GM10266 (cell line): ENCODE measurements at regions not wholly inside any gene's neighbourhood (a gene's known extent, or its start where the extent isn't known, plus 50 kb on each side); places are given as distances from the start of the nearest gene placed in this dataset.

Experiments used
- DNase-seq: peaks from one replicate; pipeline ENCODE4 v3.0.0; 2012; ENCODE audit errors: extremely low spot score
- CTCF ChIP-seq: IDR thresholded peaks from 2 replicates; pipeline ENCODE4 v1.5.1; 2012; ENCODE audit warnings: mild to moderate bottlenecking, low read depth; ENCODE audit not compliant: control insufficient read depth, insufficient read depth; ENCODE audit errors: missing control alignments

GRCh38 chr20:19008497-19008896 is 194.9 kb downstream of the SCP2D1 start:
- DNase-seq, result no peak

GRCh38 chr20:19009081-19009688 is 195.6 kb downstream of the SCP2D1 start:
- no peak for DNase-seq
- no peak for TF ChIP-seq CTCF

More at GRCh38 chr20:19008497-19008896, 194.9 kb downstream of the SCP2D1 start:
- no peak for TF ChIP-seq CTCF

GRCh38 chr20:19012676-19013075 is 199.1 kb downstream of the SCP2D1 start:
- TF ChIP-seq CTCF, result no peak
- no peak for DNase-seq

- TF ChIP-seq CTCF, result no peak
- no peak for DNase-seq
Observed at GRCh38 chr20:19013907-19014306, 198.5 kb upstream of the SLC24A3 start.

- no peak for DNase-seq
- TF ChIP-seq CTCF, result no peak
Observed at GRCh38 chr20:19015351-19016139, 196.9 kb upstream of the SLC24A3 start.

- no peak for DNase-seq
- no peak for TF ChIP-seq CTCF
Observed at GRCh38 chr20:19016140-19016497, 196.3 kb upstream of the SLC24A3 start.

- no peak for DNase-seq
- TF ChIP-seq CTCF, result no peak
Observed at GRCh38 chr20:19017104-19017690, 195.2 kb upstream of the SLC24A3 start.
